ENCODE measurements at regions not wholly inside any gene's neighbourhood (a gene's known extent, or its start where the extent isn't known, plus 50 kb on each side); places are given as distances from the start of the nearest gene placed in this dataset.
"Not testable (repeated sequence)": the region's sequence is repeated elsewhere in the genome, so short reads cannot be mapped to it uniquely, and the experiment has no call there.

DNA sequence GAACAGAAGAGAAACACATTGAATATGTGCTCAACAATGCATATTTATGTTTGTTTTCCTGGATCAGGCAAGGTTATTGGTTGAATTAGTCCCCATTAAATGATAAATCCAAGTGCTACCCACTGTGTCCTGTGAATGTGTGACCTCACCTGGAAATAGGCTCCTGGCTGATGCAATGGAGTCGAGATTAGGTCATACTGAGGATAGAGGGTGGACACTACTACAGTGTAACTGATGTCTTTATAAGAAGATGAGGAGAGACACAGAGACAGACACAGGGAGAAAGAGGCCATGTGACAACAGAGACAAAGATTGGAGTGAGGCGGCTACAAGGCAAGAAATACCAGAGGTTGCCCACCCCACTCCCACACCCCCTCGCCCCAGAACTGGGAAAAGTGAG lies 559.3 kb downstream of the C6orf118 start:
- TF ChIP-seq, protein P1, sequence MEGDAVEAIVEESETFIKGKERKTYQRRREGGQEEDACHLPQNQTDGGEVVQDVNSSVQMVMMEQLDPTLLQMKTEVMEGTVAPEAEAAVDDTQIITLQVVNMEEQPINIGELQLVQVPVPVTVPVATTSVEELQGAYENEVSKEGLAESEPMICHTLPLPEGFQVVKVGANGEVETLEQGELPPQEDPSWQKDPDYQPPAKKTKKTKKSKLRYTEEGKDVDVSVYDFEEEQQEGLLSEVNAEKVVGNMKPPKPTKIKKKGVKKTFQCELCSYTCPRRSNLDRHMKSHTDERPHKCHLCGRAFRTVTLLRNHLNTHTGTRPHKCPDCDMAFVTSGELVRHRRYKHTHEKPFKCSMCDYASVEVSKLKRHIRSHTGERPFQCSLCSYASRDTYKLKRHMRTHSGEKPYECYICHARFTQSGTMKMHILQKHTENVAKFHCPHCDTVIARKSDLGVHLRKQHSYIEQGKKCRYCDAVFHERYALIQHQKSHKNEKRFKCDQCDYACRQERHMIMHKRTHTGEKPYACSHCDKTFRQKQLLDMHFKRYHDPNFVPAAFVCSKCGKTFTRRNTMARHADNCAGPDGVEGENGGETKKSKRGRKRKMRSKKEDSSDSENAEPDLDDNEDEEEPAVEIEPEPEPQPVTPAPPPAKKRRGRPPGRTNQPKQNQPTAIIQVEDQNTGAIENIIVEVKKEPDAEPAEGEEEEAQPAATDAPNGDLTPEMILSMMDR (IDR thresholded peaks at IDR 0.05): no peak
- DNase-seq (ENCODE audit: extremely low spot score, unreplicated experiment): no peak
- no peaks in the 10 kb centered on the region for H3K36me3 Mint-ChIP-seq (ENCODE audit: unreplicated experiment)
- no peaks in the 10 kb centered on the region for H3K4me1 Mint-ChIP-seq (ENCODE audit: unreplicated experiment)
- H3K4me3 Mint-ChIP-seq (ENCODE audit: unreplicated experiment): no peak overlapping the region
- no peak overlapping the region for H3K27ac Mint-ChIP-seq (ENCODE audit: unreplicated experiment)
- H3K9me3 Mint-ChIP-seq (ENCODE audit: unreplicated experiment): peaks cover 34% of the 10 kb centered on the region
- H3K27me3 Mint-ChIP-seq (ENCODE audit: unreplicated experiment): no peaks in the 10 kb centered on the region

DNA sequence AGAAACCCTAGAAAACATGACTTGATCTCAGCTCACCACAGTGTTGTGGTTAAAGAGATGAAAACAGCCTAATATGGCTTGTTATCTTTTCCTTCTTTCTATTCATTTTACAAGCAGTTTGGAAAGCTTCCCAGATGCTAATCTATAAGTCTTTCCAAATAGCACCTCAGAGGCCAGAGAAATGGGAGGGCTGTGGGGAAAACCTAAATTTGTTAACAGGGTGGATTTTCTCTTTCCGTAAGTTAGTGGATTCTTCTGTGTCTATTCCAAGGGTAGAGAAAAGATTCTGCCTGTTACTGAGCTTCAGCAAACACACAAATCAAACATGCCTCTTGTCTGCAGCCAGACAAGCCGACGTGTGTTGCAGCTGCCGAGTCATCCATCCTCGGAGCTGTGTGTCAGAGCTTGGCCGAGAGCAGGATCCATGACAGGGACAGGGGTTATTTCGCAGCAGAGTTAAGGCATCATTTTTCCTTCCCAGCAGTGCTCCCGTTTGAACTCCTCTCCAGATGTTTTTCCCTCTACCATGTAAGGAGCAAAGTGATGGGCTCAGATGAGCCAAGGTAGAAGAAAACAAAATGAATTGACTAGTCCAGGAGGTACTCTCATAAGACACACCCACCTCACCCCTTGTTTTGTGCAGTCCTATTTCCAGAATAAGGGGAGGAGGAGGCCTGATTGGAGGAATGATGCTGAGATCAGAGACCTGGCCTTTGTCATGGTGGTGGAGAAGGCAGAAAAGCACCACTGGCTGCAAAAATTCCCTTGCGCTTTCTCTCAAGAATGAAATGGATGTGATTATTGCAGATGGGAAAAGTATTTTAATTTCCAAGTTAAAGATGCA lies 560.0 kb downstream of the C6orf118 start:
- Mint-ChIP-seq H3K9me3 (ENCODE audit: unreplicated experiment) (peaks cover 38% of the 10 kb centered on the region), H3K4me3 (ENCODE audit: unreplicated experiment) (no peak overlapping the region), H3K4me1 (ENCODE audit: unreplicated experiment) (no peaks in the 10 kb centered on the region), H3K27ac (ENCODE audit: unreplicated experiment) (no peak overlapping the region), H3K36me3 (ENCODE audit: unreplicated experiment) (no peaks in the 10 kb centered on the region), H3K27me3 (ENCODE audit: unreplicated experiment) (no peaks in the 10 kb centered on the region)
- TF ChIP-seq, protein P1 (IDR thresholded peaks at IDR 0.05): no peak
- DNase-seq (ENCODE audit: extremely low spot score, unreplicated experiment): no peak

DNA sequence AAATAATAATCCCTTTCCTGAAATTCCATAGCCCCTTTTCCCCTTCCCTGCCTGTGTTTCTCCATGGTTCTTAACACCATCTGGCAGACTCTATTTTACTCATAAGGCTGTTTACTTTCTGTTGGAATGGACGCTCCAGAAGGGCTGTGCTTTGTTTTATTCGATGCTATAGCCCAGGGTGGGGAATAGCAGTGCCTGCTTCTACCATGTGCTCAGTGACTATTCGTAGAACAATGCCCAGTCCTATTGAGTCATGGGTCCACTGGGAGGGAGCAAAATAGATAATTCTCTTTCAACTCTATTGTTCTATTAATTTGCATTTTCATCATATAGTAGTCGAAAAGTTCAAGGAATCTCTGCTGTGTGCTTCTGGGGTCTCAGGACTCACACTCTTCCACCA lies 565.1 kb downstream of the C6orf118 start:
- DNase-seq (ENCODE audit: extremely low spot score, unreplicated experiment): no peak
- Mint-ChIP-seq H3K4me1 (ENCODE audit: unreplicated experiment) (no peaks in the 10 kb centered on the region), H3K27ac (ENCODE audit: unreplicated experiment) (no peak overlapping the region), H3K27me3 (ENCODE audit: unreplicated experiment) (no peaks in the 10 kb centered on the region), H3K9me3 (ENCODE audit: unreplicated experiment) (peaks cover 54% of the 10 kb centered on the region), H3K4me3 (ENCODE audit: unreplicated experiment) (no peak overlapping the region), H3K36me3 (ENCODE audit: unreplicated experiment) (no peaks in the 10 kb centered on the region)
- TF ChIP-seq, protein P1 (IDR thresholded peaks at IDR 0.05): no peak

DNA sequence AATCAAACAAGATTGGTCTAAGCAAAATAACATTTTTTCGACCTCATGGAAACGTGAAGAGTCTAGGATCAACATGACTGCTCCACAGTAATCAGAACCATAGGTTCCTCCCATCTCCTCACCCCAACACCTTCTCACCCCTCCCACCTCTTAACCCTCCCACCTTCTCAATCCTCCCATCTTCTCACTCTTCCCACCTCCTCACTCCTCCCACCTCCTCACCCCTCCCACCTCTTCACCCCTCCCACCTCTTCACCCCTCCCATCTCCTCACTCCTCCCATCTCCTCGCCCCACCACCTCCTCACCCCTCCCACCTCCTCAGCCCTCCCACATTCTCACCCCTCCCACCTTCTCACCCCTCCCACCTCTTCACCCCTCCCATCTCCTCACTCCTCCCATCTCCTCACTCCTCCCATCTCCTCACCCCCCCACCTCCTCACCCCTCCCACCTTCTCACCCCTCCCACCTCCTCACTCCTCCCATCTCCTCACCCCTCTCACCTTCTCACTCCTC lies 567.4 kb downstream of the C6orf118 start:
- DNase-seq (ENCODE audit: extremely low spot score, unreplicated experiment): no peak
- Mint-ChIP-seq H3K27ac (ENCODE audit: unreplicated experiment) (no peak overlapping the region), H3K9me3 (ENCODE audit: unreplicated experiment) (peaks cover 73% of the 10 kb centered on the region), H3K27me3 (ENCODE audit: unreplicated experiment) (no peaks in the 10 kb centered on the region), H3K4me3 (ENCODE audit: unreplicated experiment) (no peak overlapping the region), H3K4me1 (ENCODE audit: unreplicated experiment) (no peaks in the 10 kb centered on the region), H3K36me3 (ENCODE audit: unreplicated experiment) (no peaks in the 10 kb centered on the region)
- TF ChIP-seq, protein P1 (IDR thresholded peaks at IDR 0.05): no peak

DNA sequence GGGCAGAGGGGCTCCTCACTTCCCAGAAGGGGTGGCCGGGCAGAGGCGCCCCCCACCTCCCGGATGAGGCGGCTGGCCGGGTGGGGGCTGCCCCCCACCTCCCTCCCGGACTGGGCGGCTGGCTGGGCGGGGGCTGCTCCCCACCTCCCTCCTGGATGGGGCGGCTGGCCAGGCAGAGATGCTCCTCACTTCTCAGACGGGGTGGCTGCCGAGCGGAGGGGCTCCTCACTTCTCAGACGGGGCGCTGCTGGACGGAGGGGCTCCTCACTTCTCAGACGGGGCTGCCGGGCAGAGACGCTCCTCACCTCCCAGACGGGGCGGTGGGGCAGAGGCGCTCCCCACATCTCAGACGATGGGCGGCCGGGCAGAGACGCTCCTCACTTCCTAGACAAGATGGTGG lies 573.3 kb downstream of the C6orf118 start:
- peaks cover 52% of the 10 kb centered on the region for H3K9me3 Mint-ChIP-seq (ENCODE audit: unreplicated experiment)
- not testable (repeated sequence) for H3K4me1 Mint-ChIP-seq (ENCODE audit: unreplicated experiment); H3K27me3 Mint-ChIP-seq (ENCODE audit: unreplicated experiment); H3K4me3 Mint-ChIP-seq (ENCODE audit: unreplicated experiment); H3K36me3 Mint-ChIP-seq (ENCODE audit: unreplicated experiment); H3K27ac Mint-ChIP-seq (ENCODE audit: unreplicated experiment); DNase-seq (ENCODE audit: extremely low spot score, unreplicated experiment)
